Activated T-helper 2 cell treated with anti-CD3 and anti-CD28 coated beads, Interferon-gamma antibody, Interleukin-2, Interleukin-4, amounts not matched to agents 10 μg/mL and 5 μg/mL and 100 μg/mL, durations not matched to agents 14 hours and 24 hours and 36 hours (primary cell): ENCODE measurements at regions not wholly inside any gene's neighbourhood (a gene's known extent, or its start where the extent isn't known, plus 50 kb on each side); places are given as distances from the start of the nearest gene placed in this dataset.

Source experiments
- DNase-seq: peaks from one replicate; pipeline ENCODE4 v3.0.0; 2021; ENCODE audit warnings: low spot score
- H3K27ac Mint-ChIP-seq: one replicate; pipeline ENCODE4 v1.8.0; 2021; ENCODE audit warnings: mixed read lengths
- H3K27me3 Mint-ChIP-seq: one replicate; pipeline ENCODE4 v1.8.0; 2021; ENCODE audit warnings: low read depth, mixed read lengths
- H3K36me3 Mint-ChIP-seq: one replicate; pipeline ENCODE4 v1.8.0; 2021; ENCODE audit warnings: low read depth, mixed read lengths
- H3K4me1 Mint-ChIP-seq: one replicate; pipeline ENCODE4 v1.8.0; 2021; ENCODE audit warnings: low read depth, mixed read lengths
- H3K4me3 Mint-ChIP-seq: one replicate; pipeline ENCODE4 v1.8.0; 2021; ENCODE audit warnings: low read depth, mild to moderate bottlenecking, moderate library complexity, mixed read lengths
- H3K9me3 Mint-ChIP-seq: one replicate; pipeline ENCODE4 v1.8.0; 2021; ENCODE audit warnings: mixed read lengths
- intact Hi-C: fragments of 100-400 bp; cut with micrococcal nuclease; formaldehyde crosslinking; loops from one replicate; pipeline ENCODE4 v1.15.1; 2023

DNA sequence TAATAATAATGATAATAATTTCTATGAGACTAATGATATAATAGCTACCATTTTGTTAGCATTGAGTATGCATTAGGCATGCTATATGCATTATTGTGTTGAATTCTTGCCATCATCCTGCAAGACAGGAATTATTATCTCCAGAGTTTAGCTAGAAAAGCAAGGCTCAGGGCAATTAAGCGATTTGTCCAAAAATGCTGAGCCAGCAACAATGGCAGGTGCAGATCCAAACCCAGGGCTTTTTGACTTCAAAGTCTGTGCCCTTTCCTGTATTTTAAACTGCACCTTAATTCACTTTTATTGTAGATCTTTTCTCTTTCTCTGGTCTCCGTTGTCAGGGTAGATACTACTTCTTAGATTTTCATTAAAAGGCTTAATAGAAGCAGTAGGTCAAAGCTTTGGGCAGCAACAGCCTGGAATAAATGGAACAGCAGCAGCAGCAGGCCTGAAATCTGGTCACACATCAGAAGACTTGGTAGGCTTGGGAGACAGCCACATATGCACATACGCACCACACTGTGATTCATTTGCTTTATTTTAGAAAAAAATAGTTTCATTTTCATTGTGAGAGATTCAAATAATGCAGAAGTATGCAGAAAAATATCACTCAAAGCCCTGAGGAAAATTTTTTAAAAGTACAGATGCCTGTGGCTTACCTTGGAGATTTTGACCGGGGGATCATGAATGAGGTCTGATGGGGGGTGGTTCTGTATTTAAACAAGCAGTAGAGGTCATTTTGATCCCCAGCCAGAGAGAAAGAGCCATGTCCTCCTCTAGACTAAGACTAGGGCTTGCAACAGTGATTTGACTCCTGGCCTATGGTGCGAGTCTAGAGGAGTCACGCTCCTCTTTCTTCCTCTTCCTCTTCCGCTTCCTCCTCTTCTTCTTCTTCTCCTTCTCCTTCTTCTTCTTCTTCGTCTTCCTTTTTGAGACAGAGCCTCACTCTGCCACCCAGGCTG is 455.7 kb downstream of the TSN start:
- H3K36me3 Mint-ChIP-seq = no peaks in the 10 kb centered on the region
- intact Hi-C loops = no loop called here
- no peak overlapping the region for H3K4me3 Mint-ChIP-seq
- no peak overlapping the region for H3K27ac Mint-ChIP-seq
- no peak for DNase-seq
- H3K9me3 Mint-ChIP-seq = no peaks in the 10 kb centered on the region
- H3K4me1 Mint-ChIP-seq = no peaks in the 10 kb centered on the region
- no peaks in the 10 kb centered on the region for H3K27me3 Mint-ChIP-seq

DNA sequence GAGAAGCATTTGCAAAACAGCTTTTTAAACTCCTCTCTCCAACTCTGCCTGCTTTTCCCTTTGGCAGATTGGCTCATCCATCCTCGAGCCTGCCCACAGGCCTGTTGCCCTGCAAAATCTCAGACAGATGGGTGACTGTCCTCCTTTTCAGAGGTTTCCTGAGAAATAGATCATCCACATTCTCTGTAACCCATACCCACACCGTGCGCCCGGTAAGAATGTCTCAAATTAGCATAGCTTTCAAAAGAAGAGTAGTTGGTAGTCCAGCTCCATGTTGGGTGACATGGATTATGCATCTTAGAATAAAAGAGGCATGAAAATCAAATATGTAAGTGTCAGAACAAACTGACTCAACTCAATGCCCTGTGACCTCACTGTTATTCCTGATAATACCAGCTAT is 457.9 kb downstream of the TSN start:
- H3K36me3 Mint-ChIP-seq = no peaks in the 10 kb centered on the region
- H3K4me1 Mint-ChIP-seq = no peaks in the 10 kb centered on the region
- H3K4me3 Mint-ChIP-seq = no peak overlapping the region
- H3K9me3 Mint-ChIP-seq = no peaks in the 10 kb centered on the region
- intact Hi-C loops = no loop called here
- H3K27ac Mint-ChIP-seq = no peak overlapping the region
- no peaks in the 10 kb centered on the region for H3K27me3 Mint-ChIP-seq
- no peak for DNase-seq

DNA sequence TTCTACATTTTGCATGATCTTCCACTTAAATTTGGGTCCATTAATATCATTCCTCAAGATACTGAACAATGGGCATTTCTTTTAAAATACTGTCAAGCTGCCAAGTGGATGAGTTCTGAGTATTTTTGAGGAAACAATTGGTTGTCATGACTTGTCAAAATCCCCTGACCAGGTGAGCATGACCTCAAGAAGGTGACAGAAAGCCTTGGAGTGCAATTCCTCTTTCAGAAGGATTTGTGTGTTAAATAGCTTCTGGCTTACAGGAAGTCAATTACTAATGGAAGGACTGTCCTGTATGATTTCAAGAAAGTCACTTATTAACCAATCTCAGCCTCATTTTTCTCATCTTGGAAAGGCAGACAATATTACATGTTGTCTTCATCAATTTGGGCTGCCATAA is 460.6 kb downstream of the TSN start:
- Mint-ChIP-seq H3K4me1 (no peaks in the 10 kb centered on the region), H3K9me3 (no peaks in the 10 kb centered on the region), H3K4me3 (no peak overlapping the region), H3K27ac (no peak overlapping the region), H3K27me3 (no peaks in the 10 kb centered on the region), H3K36me3 (no peaks in the 10 kb centered on the region)
- no peak for DNase-seq
- intact Hi-C loops = no loop called here

DNA sequence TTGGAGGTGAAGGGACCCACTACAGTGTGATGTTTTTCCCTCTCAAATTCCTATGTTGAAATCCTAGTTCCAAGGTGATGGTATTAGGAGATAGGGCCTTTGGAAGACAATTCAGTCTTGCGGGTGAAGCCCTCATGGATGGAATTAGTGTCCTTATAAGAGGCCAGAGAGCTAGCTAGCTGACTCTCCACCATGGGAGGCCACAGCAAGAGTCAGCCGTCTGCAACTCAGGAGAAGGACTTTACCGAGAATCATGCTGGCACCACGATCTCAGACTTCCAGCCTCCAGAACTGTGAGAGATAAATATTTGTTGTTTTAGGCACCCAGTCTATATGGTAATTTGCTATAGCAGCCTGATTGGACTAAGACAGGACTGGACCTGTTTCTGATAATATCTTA is 461.4 kb downstream of the TSN start:
- no peaks in the 10 kb centered on the region for H3K4me1 Mint-ChIP-seq
- no peaks in the 10 kb centered on the region for H3K9me3 Mint-ChIP-seq
- H3K27me3 Mint-ChIP-seq = no peaks in the 10 kb centered on the region
- no peak overlapping the region for H3K27ac Mint-ChIP-seq
- H3K36me3 Mint-ChIP-seq = no peaks in the 10 kb centered on the region
- H3K4me3 Mint-ChIP-seq = no peak overlapping the region
- no peak for DNase-seq
- intact Hi-C loops = no loop called here

DNA sequence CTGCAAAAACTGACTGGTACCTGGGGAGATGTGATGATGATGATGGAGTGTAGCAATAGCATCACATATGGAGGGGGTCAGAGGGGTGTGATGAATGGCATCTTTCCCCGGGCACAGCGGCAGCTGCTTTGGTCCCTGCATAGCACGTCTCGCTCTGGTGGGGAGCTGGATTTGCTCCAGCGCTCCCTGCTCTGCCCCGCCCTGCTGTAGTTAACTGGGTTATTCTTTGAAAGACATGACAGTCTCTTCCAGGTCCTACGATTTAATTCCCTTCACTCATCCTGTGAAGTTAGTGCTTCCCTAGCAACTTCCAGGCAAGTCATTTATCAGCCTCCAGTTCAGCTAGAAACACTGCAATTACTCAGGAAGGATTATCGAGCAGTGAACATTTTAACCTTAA is 463.1 kb downstream of the TSN start:
- Mint-ChIP-seq H3K27me3 (no peaks in the 10 kb centered on the region), H3K36me3 (no peaks in the 10 kb centered on the region), H3K4me1 (no peaks in the 10 kb centered on the region), H3K9me3 (no peaks in the 10 kb centered on the region), H3K4me3 (no peak overlapping the region), H3K27ac (no peak overlapping the region)
- DNase-seq = no peak
- intact Hi-C loops = no loop called here

GRCh38 chr2:122219504-122219903 is 464.1 kb downstream of the TSN start:
- Mint-ChIP-seq H3K4me3 (no peak overlapping the region), H3K27ac (no peak overlapping the region), H3K36me3 (no peaks in the 10 kb centered on the region), H3K9me3 (no peaks in the 10 kb centered on the region), H3K27me3 (no peaks in the 10 kb centered on the region), H3K4me1 (no peaks in the 10 kb centered on the region)
- intact Hi-C loops = no loop called here
- no peak for DNase-seq

GRCh38 chr2:122221665-122222064 is 466.2 kb downstream of the TSN start:
- H3K4me3 Mint-ChIP-seq = no peak overlapping the region
- intact Hi-C loops = no loop called here
- no peaks in the 10 kb centered on the region for H3K9me3 Mint-ChIP-seq
- no peak overlapping the region for H3K27ac Mint-ChIP-seq
- no peaks in the 10 kb centered on the region for H3K4me1 Mint-ChIP-seq
- DNase-seq = no peak
- no peaks in the 10 kb centered on the region for H3K36me3 Mint-ChIP-seq
- no peaks in the 10 kb centered on the region for H3K27me3 Mint-ChIP-seq

DNA sequence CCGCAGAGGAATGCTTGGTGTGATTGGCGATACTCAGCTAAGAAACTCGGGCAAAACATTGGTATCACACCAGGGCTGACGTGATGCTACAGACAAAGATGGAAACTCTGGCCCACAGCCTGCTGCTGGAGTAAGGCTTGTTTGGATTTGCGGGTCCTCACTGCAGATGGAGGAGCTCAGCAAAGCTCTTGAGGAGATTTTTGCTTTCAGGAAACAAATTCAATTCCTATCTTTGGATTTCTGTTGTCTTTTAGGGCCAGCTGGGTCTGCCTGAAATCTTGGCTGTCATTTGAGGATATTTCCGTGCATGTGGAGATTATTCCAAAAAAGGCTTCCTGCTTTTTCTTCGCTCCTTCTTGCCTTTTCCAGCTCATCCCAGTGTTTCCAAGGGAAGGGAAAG is 475.8 kb downstream of the TSN start:
- no peak for DNase-seq

GRCh38 chr2:122233372-122233771 is 477.9 kb downstream of the TSN start:
- no peak overlapping the region for H3K4me3 Mint-ChIP-seq
- H3K36me3 Mint-ChIP-seq = no peaks in the 10 kb centered on the region
- DNase-seq = no peak
- H3K27ac Mint-ChIP-seq = no peak overlapping the region
- H3K9me3 Mint-ChIP-seq = no peaks in the 10 kb centered on the region
- no peaks in the 10 kb centered on the region for H3K4me1 Mint-ChIP-seq
- intact Hi-C loops = no loop called here
- no peaks in the 10 kb centered on the region for H3K27me3 Mint-ChIP-seq

More for the DNA sequence above, 475.8 kb downstream of the TSN start:
- H3K27ac Mint-ChIP-seq = no peak overlapping the region
- intact Hi-C loops = no loop called here
- H3K9me3 Mint-ChIP-seq = no peaks in the 10 kb centered on the region
- no peak overlapping the region for H3K4me3 Mint-ChIP-seq
- no peaks in the 10 kb centered on the region for H3K27me3 Mint-ChIP-seq
- H3K36me3 Mint-ChIP-seq = no peaks in the 10 kb centered on the region
- no peaks in the 10 kb centered on the region for H3K4me1 Mint-ChIP-seq

- DNase-seq = no peak
- Mint-ChIP-seq H3K27ac (no peak overlapping the region), H3K36me3 (no peaks in the 10 kb centered on the region), H3K27me3 (no peaks in the 10 kb centered on the region), H3K4me3 (no peak overlapping the region), H3K9me3 (no peaks in the 10 kb centered on the region), H3K4me1 (no peaks in the 10 kb centered on the region)
- intact Hi-C loops = no loop called here
These were observed 480.9 kb downstream of the TSN start for GRCh38 chr2:122236152-122236874.

DNA sequence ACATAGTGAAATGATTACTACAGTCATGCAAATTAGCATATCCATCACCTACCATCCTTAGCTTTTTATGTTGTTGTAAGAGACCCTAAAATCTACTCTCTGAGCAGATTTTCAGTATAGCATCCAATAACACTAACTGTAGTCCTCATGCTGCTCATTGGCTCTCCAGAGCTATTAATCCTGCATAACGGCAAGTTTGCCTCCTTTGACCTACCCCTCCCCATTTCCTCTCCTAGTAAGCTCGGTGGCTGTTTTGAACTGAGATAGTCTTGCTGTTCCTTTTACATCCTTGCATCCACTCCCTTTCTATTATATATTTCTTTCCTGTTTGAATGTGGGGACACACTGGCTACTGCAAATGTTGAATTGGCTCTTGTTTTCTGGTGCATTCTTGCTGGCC is 481.5 kb downstream of the TSN start:
- Mint-ChIP-seq H3K27me3 (no peaks in the 10 kb centered on the region), H3K4me1 (no peaks in the 10 kb centered on the region), H3K4me3 (no peak overlapping the region), H3K9me3 (no peaks in the 10 kb centered on the region), H3K27ac (no peak overlapping the region), H3K36me3 (no peaks in the 10 kb centered on the region)
- intact Hi-C loops = no loop called here
- no peak for DNase-seq

DNA sequence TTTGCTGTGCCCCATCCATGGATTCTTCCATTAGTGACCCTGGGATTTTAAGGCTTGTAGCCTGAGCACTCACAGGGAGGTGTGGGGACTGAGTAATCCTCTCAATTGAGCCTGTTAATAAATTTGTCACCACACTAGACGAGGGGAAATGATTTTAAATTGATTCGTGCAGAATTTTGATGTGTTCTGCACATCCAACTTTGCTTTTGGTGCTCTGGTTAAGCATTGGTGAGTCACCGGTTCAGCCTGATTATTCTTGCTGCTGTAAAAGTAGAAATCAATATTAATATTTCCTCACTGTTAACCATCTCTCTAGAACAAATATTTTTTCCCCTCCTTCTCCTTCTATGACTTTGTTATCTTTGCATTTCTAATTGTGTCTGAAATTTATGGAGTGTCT is 482.0 kb downstream of the TSN start:
- intact Hi-C loops = no loop called here

DNA sequence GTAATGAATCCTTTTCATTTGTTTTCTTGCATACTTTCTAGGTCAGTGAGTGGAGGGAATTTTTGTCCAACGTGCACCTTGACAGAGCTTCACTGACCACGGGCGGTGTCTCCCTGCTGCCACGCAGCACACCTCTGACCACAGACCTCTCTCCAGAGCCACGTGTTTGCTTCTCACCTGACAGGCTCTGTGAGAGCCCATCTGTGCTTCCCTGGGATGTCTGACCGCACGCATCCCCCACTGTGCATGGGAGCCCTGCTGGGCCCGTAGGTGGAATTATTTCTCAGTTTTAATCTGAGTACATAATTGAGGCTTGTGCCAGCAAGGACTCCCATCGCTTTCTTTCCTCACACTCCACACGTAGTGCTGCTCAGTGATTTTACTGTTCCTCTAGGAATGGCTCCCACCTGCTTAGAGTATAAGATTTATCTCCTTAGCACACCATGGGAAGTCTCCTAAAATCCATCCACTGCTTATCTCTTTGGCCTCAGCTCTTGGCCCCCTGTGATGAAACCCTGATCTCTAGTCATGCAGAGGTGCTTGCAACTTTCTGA is 482.6 kb downstream of the TSN start:
- no peaks in the 10 kb centered on the region for H3K27me3 Mint-ChIP-seq
- no peak overlapping the region for H3K27ac Mint-ChIP-seq
- H3K4me3 Mint-ChIP-seq = no peak overlapping the region
- no peaks in the 10 kb centered on the region for H3K9me3 Mint-ChIP-seq
- DNase-seq = no peak
- H3K4me1 Mint-ChIP-seq = no peaks in the 10 kb centered on the region
- no peaks in the 10 kb centered on the region for H3K36me3 Mint-ChIP-seq
- intact Hi-C loops = no loop called here

More for the DNA sequence above, 482.0 kb downstream of the TSN start:
- Mint-ChIP-seq H3K4me1 (no peaks in the 10 kb centered on the region), H3K36me3 (no peaks in the 10 kb centered on the region), H3K9me3 (no peaks in the 10 kb centered on the region), H3K27ac (no peak overlapping the region), H3K27me3 (no peaks in the 10 kb centered on the region), H3K4me3 (no peak overlapping the region)
- DNase-seq = no peak
